HCT116 (cell line): ENCODE measurements at regions not wholly inside any gene's neighbourhood (a gene's known extent, or its start where the extent isn't known, plus 50 kb on each side); places are given as distances from the start of the nearest gene placed in this dataset.

Experiments
- CEBPB ChIP-seq: IDR thresholded peaks from 2 replicates; pipeline ENCODE4 v1.6.1; 2012; ENCODE audit warnings: low read depth
- CTCF ChIP-seq, 3 experiments: fragments of 200-600 bp in 1 of 3; sonication (generic) in 1 of 3; IDR thresholded peaks in 2 of 3; conservative IDR thresholded peaks in 1 of 3; 2 replicates each; pipeline ENCODE4 v1.5.1; 2012 to 2017; ENCODE audit warnings: low read depth in 2 of 3, low read length in 2 of 3, antibody characterized with exemption in 1 of 3, borderline replicate concordance in 1 of 3, control low read depth in 1 of 3, mild to moderate bottlenecking in 1 of 3, mixed read lengths in 1 of 3, mixed run types in 1 of 3, moderate library complexity in 1 of 3; ENCODE audit not compliant: insufficient read depth in 1 of 3
- EZH2 ChIP-seq: fragments of 200-600 bp; sonication (generic); IDR thresholded peaks from 2 replicates; pipeline ENCODE4 v1.6.1; 2017; ENCODE audit warnings: antibody characterized with exemption, mixed run types
- EZH2phosphoT487 ChIP-seq: fragments of 200-600 bp; IDR thresholded peaks from 2 replicates; pipeline ENCODE4 v1.6.1; 2018; ENCODE audit warnings: antibody characterized with exemption, borderline replicate concordance
- JUND ChIP-seq: IDR thresholded peaks from 2 replicates; pipeline ENCODE4 v1.6.1; 2012
- POLR2AphosphoS5 ChIP-seq: IDR thresholded peaks from 2 replicates; pipeline ENCODE4 v1.6.1; 2011; ENCODE audit warnings: mild to moderate bottlenecking, low read depth, low read length, moderate library complexity
- RAD21 ChIP-seq: IDR thresholded peaks from 2 replicates; pipeline ENCODE4 v1.6.1; 2012; ENCODE audit warnings: low read depth, mild to moderate bottlenecking
- REST ChIP-seq: IDR thresholded peaks from 2 replicates; pipeline ENCODE4 v1.6.1; 2012; ENCODE audit warnings: low read depth
- SP1 ChIP-seq: IDR thresholded peaks from 2 replicates; pipeline ENCODE4 v1.6.1; 2012; ENCODE audit warnings: low read depth
- TCF7L2 ChIP-seq: IDR thresholded peaks from 2 replicates; pipeline ENCODE4 v1.7.0; 2011; ENCODE audit warnings: borderline replicate concordance, inconsistent platforms; ENCODE audit not compliant: insufficient read depth, insufficient read length; ENCODE audit errors: extremely low read depth
- YY1 ChIP-seq: IDR thresholded peaks from 2 replicates; pipeline ENCODE4 v1.6.1; 2011; ENCODE audit warnings: low read length, low read depth, moderate library complexity, mild to moderate bottlenecking; ENCODE audit not compliant: insufficient replicate concordance; ENCODE audit errors: extremely low read depth
- ZBTB33 ChIP-seq: IDR thresholded peaks from 2 replicates; pipeline ENCODE4 v1.6.1; 2011; ENCODE audit warnings: mild to moderate bottlenecking, low read length, moderate library complexity; ENCODE audit not compliant: insufficient replicate concordance; ENCODE audit errors: extremely low read depth

GRCh38 chr7:131890176-131890575 lies 333.7 kb upstream of the PODXL start:
- TF ChIP-seq CEBPB: no peak
- TF ChIP-seq CTCF (IDR thresholded peaks at IDR 0.05 in 2 of 3, conservative IDR thresholded peaks at IDR 0.05 in 1 of 3; ENCODE audit: borderline replicate concordance in 1 of 3, insufficient read depth in 1 of 3, low read depth in 2 of 3, low read length in 2 of 3): no peak
- TF ChIP-seq ZBTB33: no peak
- TF ChIP-seq TCF7L2: no peak
- TF ChIP-seq POLR2AphosphoS5: no peak
- no peak for TF ChIP-seq YY1
- TF ChIP-seq EZH2: no peak
- no peak for TF ChIP-seq REST
- no peak for TF ChIP-seq SP1
- TF ChIP-seq RAD21: no peak
- TF ChIP-seq EZH2phosphoT487: no peak
- no peak for TF ChIP-seq JUND
